Erythroblast (primary cell): ENCODE measurements at regions not wholly inside any gene's neighbourhood (a gene's known extent, or its start where the extent isn't known, plus 50 kb on each side); places are given as distances from the start of the nearest gene placed in this dataset.

ENCODE experiments used
- GATA1 ChIP-seq: IDR thresholded peaks from 2 replicates; pipeline ENCODE4 v1.6.1; 2011; ENCODE audit warnings: low read depth, mild to moderate bottlenecking, control low read depth, low read length, moderate library complexity
- POLR2A ChIP-seq: IDR thresholded peaks from 2 replicates; pipeline ENCODE4 v1.6.1; 2011; ENCODE audit warnings: mild to moderate bottlenecking, low read length

DNA sequence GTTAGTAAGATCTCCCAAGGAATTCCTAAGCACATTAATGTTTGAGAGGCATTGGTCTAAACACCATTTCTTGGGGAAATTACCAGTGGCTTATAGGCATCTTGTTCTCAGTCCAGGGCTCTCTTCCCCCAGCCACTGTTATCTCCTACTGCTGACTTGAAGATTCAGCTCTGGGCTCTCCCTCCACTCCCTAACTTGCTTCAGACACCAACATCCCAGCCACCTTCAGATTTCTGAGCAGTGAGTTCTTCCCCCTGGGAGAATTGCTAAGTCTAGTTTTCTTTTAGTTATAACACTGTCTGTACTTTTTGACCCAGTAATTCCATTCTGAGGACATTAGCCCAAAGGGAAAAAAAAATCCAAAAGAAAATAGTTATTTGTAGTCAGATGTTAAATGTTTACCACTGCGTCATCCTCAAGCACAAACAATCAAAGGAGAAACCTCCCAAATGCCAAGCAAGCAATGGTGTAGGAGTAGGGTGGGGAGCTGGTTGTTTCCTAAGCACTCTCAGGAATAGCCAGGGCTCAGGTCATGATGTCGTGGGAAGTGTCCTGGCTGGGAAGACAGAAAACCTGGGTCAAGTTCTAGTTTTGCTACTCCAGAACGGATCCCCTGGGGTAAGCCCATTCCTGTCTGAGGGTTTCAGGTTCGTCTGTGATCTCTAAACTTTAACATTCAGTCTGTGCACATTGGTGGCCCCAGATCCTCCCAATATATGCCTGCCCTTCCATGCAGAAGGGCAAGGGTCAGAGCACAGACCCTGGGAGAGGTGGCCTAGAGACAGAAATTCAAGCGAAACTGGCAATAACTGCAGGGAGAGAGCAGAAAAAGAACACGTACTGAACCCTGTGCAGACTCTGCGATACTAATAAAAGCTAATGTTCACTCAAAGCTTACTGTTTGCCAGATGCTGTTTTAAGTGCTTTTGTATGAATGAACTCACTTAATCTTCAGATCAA lies 191.1 kb upstream of the FGGY start:
- no peak for TF ChIP-seq POLR2A
- TF ChIP-seq GATA1 = no peak
